ENCODE measurements at regions not wholly inside any gene's neighbourhood (a gene's known extent, or its start where the extent isn't known, plus 50 kb on each side); places are given as distances from the start of the nearest gene placed in this dataset.

GRCh38 chr6:19279273-19279684, 557.9 kb upstream of the ID4 start:
- DNase-seq = no peak

GRCh38 chr6:19287928-19288327, 549.2 kb upstream of the ID4 start:
- no peak for DNase-seq

- DNase-seq = no peak
Observed at GRCh38 chr6:19289457-19289856, 547.7 kb upstream of the ID4 start.

GRCh38 chr6:19297880-19298279, 539.3 kb upstream of the ID4 start:
- no peak for DNase-seq

- DNase-seq = no peak
Observed at GRCh38 chr6:19298421-19298820, 538.7 kb upstream of the ID4 start.

GRCh38 chr6:19299129-19299528, 538.0 kb upstream of the ID4 start:
- DNase-seq = no peak

GRCh38 chr6:19301980-19302379, 535.2 kb upstream of the ID4 start:
- no peak for DNase-seq

GRCh38 chr6:19303383-19303782, 533.8 kb upstream of the ID4 start:
- no peak for DNase-seq

GRCh38 chr6:19309661-19310060, 527.5 kb upstream of the ID4 start:
- DNase-seq = no peak

- DNase-seq = no peak
Observed at GRCh38 chr6:19311786-19312185, 525.4 kb upstream of the ID4 start.

- DNase-seq = no peak
Observed at GRCh38 chr6:19312241-19312978, 524.8 kb upstream of the ID4 start.

GRCh38 chr6:19317431-19317986, 519.7 kb upstream of the ID4 start:
- no peak for DNase-seq

- DNase-seq = no peak
Observed at GRCh38 chr6:19319005-19319404, 518.2 kb upstream of the ID4 start.

GRCh38 chr6:19320111-19320581, 517.0 kb upstream of the ID4 start:
- DNase-seq = no peak

- DNase-seq = no peak
Observed at GRCh38 chr6:19322691-19323485, 514.3 kb upstream of the ID4 start.

- no peak for DNase-seq
Observed at GRCh38 chr6:19324376-19324775, 512.8 kb upstream of the ID4 start.

- DNase-seq = no peak
Observed at GRCh38 chr6:19325335-19325789, 511.8 kb upstream of the ID4 start.

GRCh38 chr6:19327241-19327640, 509.9 kb upstream of the ID4 start:
- no peak for DNase-seq

- DNase-seq = no peak
Observed at GRCh38 chr6:19327661-19328060, 509.5 kb upstream of the ID4 start.

GRCh38 chr6:19329078-19329477, 508.1 kb upstream of the ID4 start:
- no peak for DNase-seq

- DNase-seq = no peak
Observed at GRCh38 chr6:19331089-19331488, 506.1 kb upstream of the ID4 start.

GRCh38 chr6:19332806-19333460, 504.2 kb upstream of the ID4 start:
- DNase-seq = no peak

GRCh38 chr6:19333936-19334335, 503.2 kb upstream of the ID4 start:
- DNase-seq = no peak
